ENCODE measurements at regions not wholly inside any gene's neighbourhood (a gene's known extent, or its start where the extent isn't known, plus 50 kb on each side); places are given as distances from the start of the nearest gene placed in this dataset.
"Not testable (repeated sequence)": the region's sequence is repeated elsewhere in the genome, so short reads cannot be mapped to it uniquely, and the experiment has no call there.

- no peak for DNase-seq
Observed at GRCh38 chr5:50898966-50899365, 232.5 kb downstream of the PARP8 start.

GRCh38 chr5:50900952-50901510, 234.6 kb downstream of the PARP8 start:
- DNase-seq, result no peak

GRCh38 chr5:50903651-50904050, 237.2 kb downstream of the PARP8 start:
- DNase-seq, result no peak

- DNase-seq, result no peak
Observed at GRCh38 chr5:50905996-50906570, 239.6 kb downstream of the PARP8 start.

GRCh38 chr5:50920160-50920559, 253.7 kb downstream of the PARP8 start:
- DNase-seq, result not testable (repeated sequence)

- DNase-seq, result no peak
Observed at GRCh38 chr5:50921366-50922133, 255.1 kb downstream of the PARP8 start.

GRCh38 chr5:50922134-50922941, 255.9 kb downstream of the PARP8 start:
- DNase-seq, result not testable (repeated sequence)

- no peak for DNase-seq
Observed at GRCh38 chr5:50922942-50923767, 256.7 kb downstream of the PARP8 start.

- DNase-seq, result no peak
Observed at GRCh38 chr5:50923768-50924494, 257.5 kb downstream of the PARP8 start.

GRCh38 chr5:50927953-50928352, 261.5 kb downstream of the PARP8 start:
- no peak for DNase-seq

- DNase-seq, result no peak
Observed at GRCh38 chr5:50929174-50929573, 262.7 kb downstream of the PARP8 start.

- no peak for DNase-seq
Observed at GRCh38 chr5:50934343-50934742, 267.9 kb downstream of the PARP8 start.

- no peak for DNase-seq
Observed at GRCh38 chr5:50945139-50945538, 278.7 kb downstream of the PARP8 start.

- DNase-seq, result no peak
Observed at GRCh38 chr5:50947906-50948683, 281.7 kb downstream of the PARP8 start.

- no peak for DNase-seq
Observed at GRCh38 chr5:50953290-50953689, 286.9 kb downstream of the PARP8 start.

GRCh38 chr5:50958852-50959457, 292.5 kb downstream of the PARP8 start:
- DNase-seq, result peak in 1 of 2 experiments; percentile 10

- DNase-seq, result peak; percentile 76 to 79
Observed at GRCh38 chr5:50962934-50963872, 296.8 kb downstream of the PARP8 start.

- DNase-seq, result peak in 1 of 2 experiments; percentile 8
Observed at GRCh38 chr5:50963971-50964745, 297.7 kb downstream of the PARP8 start.
